ENCODE measurements at regions not wholly inside any gene's neighbourhood (a gene's known extent, or its start where the extent isn't known, plus 50 kb on each side); places are given as distances from the start of the nearest gene placed in this dataset.

DNA sequence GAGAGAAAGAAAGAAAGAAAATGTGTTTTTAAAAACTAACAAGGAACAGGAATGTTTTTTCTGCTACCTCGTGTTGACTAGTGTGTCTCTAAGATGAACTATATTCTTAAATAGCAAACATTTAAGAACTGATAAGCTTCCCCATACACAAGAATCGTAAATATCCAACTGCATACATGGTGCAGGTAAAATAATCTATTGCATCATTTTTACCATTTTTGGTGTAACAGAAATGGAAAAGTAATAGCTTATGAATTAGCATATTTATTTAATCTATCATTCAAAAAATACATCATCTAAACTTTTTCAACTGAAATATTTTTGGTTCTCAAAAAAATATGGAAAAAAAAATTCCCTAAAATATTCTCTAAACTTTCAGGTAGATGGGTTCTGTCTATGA lies 59.7 kb upstream of the RAD23B start:
- no peak for ATAC-seq
- intact Hi-C loops (cut with DNase I, micrococcal nuclease): no loop called here
- DNase-seq: no peak

DNA sequence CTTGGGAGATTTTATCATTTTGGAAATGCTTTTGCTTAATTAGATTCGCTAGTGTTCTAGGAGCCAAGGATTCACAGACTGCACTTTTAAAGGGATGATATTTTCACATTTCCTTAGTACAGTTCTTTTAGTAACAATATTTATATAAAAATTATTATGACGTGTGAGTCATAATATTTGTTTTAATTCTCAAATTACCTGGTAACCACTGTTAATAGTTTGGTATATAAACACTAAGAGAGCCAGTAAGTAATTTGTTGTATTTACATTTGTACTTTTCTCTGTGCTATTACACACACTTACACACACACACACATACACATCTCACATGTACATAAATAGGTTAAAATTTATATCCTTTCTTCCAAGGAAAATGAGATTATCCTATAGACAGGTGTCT lies 58.8 kb upstream of the RAD23B start:
- DNase-seq: no peak
- intact Hi-C loops (cut with DNase I, micrococcal nuclease): no loop called here
- no peak for ATAC-seq

DNA sequence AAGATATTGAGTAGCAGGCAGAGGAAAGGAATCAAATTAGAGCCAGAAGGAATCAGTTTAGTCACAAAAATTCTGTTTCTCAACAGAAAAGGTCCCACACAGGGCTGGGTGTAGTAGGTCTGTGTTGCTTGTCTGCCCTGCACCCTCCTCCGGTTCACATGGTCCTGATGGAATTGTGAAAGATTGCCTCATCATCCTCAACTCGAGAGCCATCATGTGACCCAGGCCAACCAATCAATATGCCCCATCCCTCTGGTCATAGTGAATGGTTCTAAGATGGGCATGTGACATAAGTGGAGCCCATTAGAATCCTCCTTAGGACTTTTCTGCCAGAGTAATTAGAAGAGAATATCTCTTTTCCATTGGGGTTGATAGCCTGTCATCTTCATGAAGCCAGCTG lies 56.7 kb upstream of the RAD23B start:
- intact Hi-C loops (cut with DNase I, micrococcal nuclease): no loop called here
- DNase-seq: no peak
- ATAC-seq: no peak

DNA sequence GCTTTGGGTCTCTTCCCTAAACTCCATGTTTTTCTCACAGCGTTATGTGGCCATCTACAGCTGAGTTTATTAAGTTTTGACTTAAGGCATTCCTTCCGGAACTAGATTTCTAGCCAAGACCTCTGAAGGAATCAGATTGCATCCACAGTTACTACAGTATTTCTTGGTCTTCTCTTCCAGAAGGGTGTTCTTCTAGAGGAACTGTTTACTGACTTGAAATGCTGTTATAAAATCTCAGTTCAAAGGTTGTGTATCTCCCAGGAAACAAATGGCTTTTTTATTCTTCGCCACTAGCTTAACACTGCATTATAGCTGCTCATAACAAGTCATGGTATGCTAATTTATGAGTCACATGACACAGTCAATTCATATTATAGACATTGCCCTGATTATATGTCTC lies 55.3 kb upstream of the RAD23B start:
- intact Hi-C loops (cut with DNase I, micrococcal nuclease): no loop called here
- DNase-seq (no peak), ATAC-seq (peak; percentile 95)

DNA sequence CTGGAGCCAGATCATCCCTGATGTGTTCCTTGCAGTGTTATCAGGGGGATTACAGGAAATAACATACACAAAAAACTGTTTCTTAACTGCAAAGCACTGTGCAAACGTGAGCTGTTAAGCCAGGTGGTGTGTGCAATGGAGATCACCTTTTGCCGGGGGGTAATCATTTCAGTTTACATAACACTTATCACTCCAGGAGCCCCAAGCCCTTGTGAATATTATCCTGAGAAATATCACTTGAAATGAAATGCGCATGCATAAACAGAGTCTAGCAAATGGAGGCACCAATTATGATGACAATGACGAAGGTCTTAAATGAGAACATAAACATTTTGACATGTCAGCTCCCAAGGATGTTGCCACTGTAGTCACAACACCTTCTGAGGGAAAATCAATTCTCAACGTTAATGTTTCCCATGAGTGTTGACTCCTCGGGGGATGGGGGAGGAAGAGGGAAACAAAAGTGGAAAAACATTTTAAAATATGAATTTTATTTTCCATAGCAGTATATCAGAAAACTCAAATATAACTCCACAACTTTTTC lies 54.5 kb upstream of the RAD23B start:
- no peak for DNase-seq
- ATAC-seq: no peak
- intact Hi-C loops (cut with DNase I, micrococcal nuclease): no loop called here

DNA sequence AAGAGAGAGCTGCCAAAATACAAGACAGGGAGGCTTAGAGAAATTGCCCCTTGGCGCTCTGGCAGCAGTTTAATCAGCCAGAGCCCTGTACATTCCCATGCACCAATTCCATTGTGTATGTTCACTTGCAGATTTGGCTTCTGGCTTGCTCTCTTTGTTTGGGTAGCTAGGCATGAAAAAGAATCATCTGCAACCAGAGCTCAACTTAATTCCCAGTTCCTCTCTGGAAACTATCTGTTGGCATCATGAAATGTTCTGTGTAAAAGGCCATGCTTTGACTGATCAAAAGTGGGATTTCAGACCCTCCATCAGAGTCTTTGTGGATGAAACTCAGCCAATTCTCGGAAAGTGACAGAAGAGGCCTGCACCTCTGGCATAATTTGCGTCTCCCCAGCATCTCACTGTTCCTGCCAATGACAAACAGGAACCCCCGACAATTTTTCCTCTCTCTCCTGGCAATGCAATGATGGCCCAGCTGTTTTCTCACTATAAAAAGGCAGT lies 53.8 kb upstream of the RAD23B start:
- ATAC-seq (no peak), DNase-seq (no peak)
- intact Hi-C loops (cut with DNase I, micrococcal nuclease): no loop called here
